Endothelial cell of umbilical vein (primary cell): ENCODE measurements at regions not wholly inside any gene's neighbourhood (a gene's known extent, or its start where the extent isn't known, plus 50 kb on each side); places are given as distances from the start of the nearest gene placed in this dataset.
A peak's percentile ranks its signal among the peaks of the same experiment; 100 is the strongest.

Source experiments
- BruUV-seq: library from RNA; stranded (reverse); fragments of 400-500 nt; replicated peaks from 2 replicates; lab custom pipeline; 2021; lab: Mats Ljungman, UMichigan
- CTCF ChIA-PET: fragments of 300-600, 350-600 bp; sonication (Branson Sonifier 250); formaldehyde crosslinking; loops from one replicate; lab custom pipeline; 2021; ENCODE audit warnings: antibody characterized with exemption, inconsistent platforms; lab: Charles Lee
- POLR2A ChIA-PET: fragments of 300-600, 350-600 bp; sonication (Branson Sonifier 250); formaldehyde crosslinking; loops from one replicate; lab custom pipeline; 2021; ENCODE audit warnings: antibody characterized with exemption, inconsistent platforms; lab: Charles Lee
- DNase-seq: peaks from one replicate; pipeline ENCODE4 v3.0.0-alpha.2; 2011; ENCODE audit warnings: low read depth, low spot score
- FAIRE-seq: peaks from 2 replicates; lab custom pipeline; 2011; peaks lifted over from hg19 to GRCh38; lab: Jason Lieb, UNC
- H2AFZ ChIP-seq: 2 replicates; pipeline ENCODE4 v1.6.0; 2012; ENCODE audit warnings: low read depth, low read length, control low read depth, inconsistent platforms
- H3K27ac ChIP-seq: 2 replicates; pipeline ENCODE4 v1.5.1; 2011; ENCODE audit warnings: low read depth, mild to moderate bottlenecking, control low read depth, low read length, moderate library complexity; ENCODE audit not compliant: insufficient read depth
- H3K27me3 ChIP-seq, 2 experiments: 2 replicates each; pipeline versions ENCODE4 v1.6.0 to v1.6.1; 2011; ENCODE audit warnings: low read length in 2 of 2, mixed read lengths in 1 of 2; ENCODE audit not compliant: control insufficient read depth in 2 of 2, insufficient read depth in 2 of 2
- H3K36me3 ChIP-seq, 2 experiments: 2 replicates in 1 of 2; 3 replicates in 1 of 2; pipeline ENCODE4 v1.5.1; 2011; ENCODE audit warnings: low read length in 2 of 2, mild to moderate bottlenecking in 1 of 2, moderate library complexity in 1 of 2; ENCODE audit not compliant: control insufficient read depth in 2 of 2, insufficient read depth in 2 of 2; ENCODE audit errors: extremely low read depth in 1 of 2
- H3K4me1 ChIP-seq: 3 replicates; pipeline ENCODE4 v1.5.1; 2011; ENCODE audit warnings: mild to moderate bottlenecking, low read length; ENCODE audit not compliant: control insufficient read depth, insufficient read depth; ENCODE audit errors: extremely low read depth
- H3K4me2 ChIP-seq: 2 replicates; pipeline ENCODE4 v1.6.1; 2011; ENCODE audit warnings: low read length, control low read depth, mixed read lengths; ENCODE audit not compliant: insufficient read depth
- H3K4me3 ChIP-seq, 3 experiments: fragments of 200-600 bp in 1 of 3; sonication (generic), shearing (Covaris generic) in 1 of 3; replicated peaks in 1 of 3; 2 replicates each; pipeline ENCODE4 v1.5.1; 2011 to 2016; ENCODE audit warnings: control low read depth in 3 of 3, low read length in 3 of 3, mild to moderate bottlenecking in 2 of 3, inconsistent platforms in 1 of 3, low read depth in 1 of 3, moderate library complexity in 1 of 3; ENCODE audit not compliant: insufficient read depth in 1 of 3
- H3K79me2 ChIP-seq: 2 replicates; pipeline ENCODE4 v1.6.0; 2012; ENCODE audit warnings: low read length, inconsistent platforms; ENCODE audit not compliant: control insufficient read depth, insufficient read depth
- H3K9ac ChIP-seq: replicated peaks from 2 replicates; pipeline ENCODE3; 2011; ENCODE audit warnings: low read length, control low read depth; ENCODE audit not compliant: insufficient read depth; ENCODE audit errors: extremely low read depth
- H3K9me1 ChIP-seq: replicated peaks from 3 replicates; pipeline ENCODE4 v1.6.0; 2011; ENCODE audit warnings: mild to moderate bottlenecking, low read length; ENCODE audit not compliant: control insufficient read depth, insufficient read depth; ENCODE audit errors: extremely low read depth
- H3K9me3 ChIP-seq: replicated peaks from 2 replicates; pipeline ENCODE4 v1.5.1; 2012; ENCODE audit warnings: low read length, inconsistent platforms; ENCODE audit not compliant: control insufficient read depth, insufficient read depth
- H4K20me1 ChIP-seq: replicated peaks from 2 replicates; pipeline ENCODE3; 2011; ENCODE audit warnings: mild to moderate bottlenecking, low read length; ENCODE audit not compliant: control insufficient read depth, insufficient read depth; ENCODE audit errors: extremely low read depth
- CTCF ChIP-seq, 2 donors: IDR thresholded peaks; 1 replicate in 1 of 2; 2 replicates in 1 of 2; pipeline ENCODE4 v1.5.1; 2011; ENCODE audit warnings: low read length in 2 of 2, mild to moderate bottlenecking in 2 of 2, moderate library complexity in 2 of 2, control low read depth in 1 of 2, inconsistent platforms in 1 of 2, low read depth in 1 of 2; ENCODE audit not compliant: insufficient read depth in 1 of 2; ENCODE audit errors: extremely low read depth in 1 of 2
- EZH2 ChIP-seq: IDR thresholded peaks from 2 replicates; pipeline ENCODE4 v1.6.1; 2012; ENCODE audit warnings: borderline replicate concordance, low read depth, mild to moderate bottlenecking, moderate library complexity, low read length, inconsistent platforms; ENCODE audit not compliant: severe bottlenecking
- JUN ChIP-seq: IDR thresholded peaks from 2 replicates; pipeline ENCODE4 v1.6.1; 2011; ENCODE audit warnings: borderline replicate concordance, low read depth; ENCODE audit not compliant: insufficient read length, insufficient read depth
- POLR2A ChIP-seq: IDR thresholded peaks from 2 replicates; pipeline ENCODE4 v1.6.1; 2012; ENCODE audit warnings: low read depth, mild to moderate bottlenecking, control low read depth, low read length
- dilution Hi-C: fragments of 300-500 bp; cut with MboI; formaldehyde crosslinking; loops from one replicate; pipeline ENCODE4 v1.15.0; 2019; ENCODE audit warnings: low sequenced_read_pairs; ENCODE audit not compliant: extremely low pct_ligation_motif_present
- intact Hi-C: fragments of 100-400 bp; cut with micrococcal nuclease; formaldehyde crosslinking; loops from one replicate; pipeline ENCODE4 v1.10.0; 2022

DNA sequence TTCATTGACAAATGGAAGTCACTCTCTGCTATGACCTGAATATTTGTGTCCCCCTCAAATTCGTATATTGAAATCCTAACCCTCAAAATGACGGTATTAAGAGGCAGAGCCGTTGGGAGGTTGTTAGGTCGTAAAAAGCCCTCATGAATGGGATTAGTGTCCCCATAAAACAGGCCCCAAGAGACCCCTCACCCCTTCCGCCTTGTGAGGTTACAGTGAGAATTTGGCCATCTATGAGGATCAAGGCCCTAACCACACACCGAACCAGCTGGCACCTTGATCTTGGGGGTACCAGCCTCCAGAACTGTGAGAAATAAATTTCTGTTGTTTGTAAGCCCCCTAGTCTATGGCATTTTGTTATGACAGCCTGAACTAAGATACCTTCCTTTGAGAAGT lies 52.5 kb upstream of the SLC22A16 start:
- Histone ChIP-seq H4K20me1 (no peaks in the 10 kb centered on the region), H3K9me1 (no peaks in the 10 kb centered on the region), H3K4me2 (peak overlapping the region; percentile 70), H3K9me3 (no peaks in the 10 kb centered on the region), H3K4me3 (no peak overlapping the region), H3K9ac (peak overlapping the region; percentile 25), H3K36me3 (no peaks in the 10 kb centered on the region), H3K27me3 (peaks cover 35 to 36% of the 10 kb centered on the region in 2 experiments), H3K27ac (peak overlapping the region; percentile 54), H3K79me2 (no peaks in the 10 kb centered on the region), H3K4me1 (peaks cover 27% of the 10 kb centered on the region), H2AFZ (no peak overlapping the region)
- BruUV-seq = TSS peak; percentile 81
- FAIRE-seq (no peak), DNase-seq (no peak)
- ChIA-PET POLR2A (interaction anchor here (1.0 to 1.3 kb wide), 2 partner anchors 346 to 430 kb away, joined by 3 to 8 read pairs; partner anchors contain the start of genes AMD1 and GTF3C6), CTCF (interaction anchor here (0.6 to 3.1 kb wide), 38 partner anchors 9 to 765 kb away, joined by 3 to 23 read pairs (median 4); partner anchors contain the start of genes AMD1, GTF3C6 and RPF2)
- intact Hi-C loops (loop anchor here (1.0 to 5.0 kb wide), 11 partner anchors 8 to 728 kb away; partner anchors contain the start of genes AMD1, CDK19 and RPF2), dilution Hi-C loops (no loop called here)
- no peak for TF ChIP-seq JUN
- TF ChIP-seq EZH2 = no peak
- no peak for TF ChIP-seq CTCF (IDR thresholded peaks at IDR 0.05; ENCODE audit: extremely low read depth in 1 of 2, insufficient read depth in 1 of 2, low read depth in 1 of 2, low read length in 2 of 2)
- no peak for TF ChIP-seq POLR2A
